ENCODE measurements at regions not wholly inside any gene's neighbourhood (a gene's known extent, or its start where the extent isn't known, plus 50 kb on each side); places are given as distances from the start of the nearest gene placed in this dataset.

DNA sequence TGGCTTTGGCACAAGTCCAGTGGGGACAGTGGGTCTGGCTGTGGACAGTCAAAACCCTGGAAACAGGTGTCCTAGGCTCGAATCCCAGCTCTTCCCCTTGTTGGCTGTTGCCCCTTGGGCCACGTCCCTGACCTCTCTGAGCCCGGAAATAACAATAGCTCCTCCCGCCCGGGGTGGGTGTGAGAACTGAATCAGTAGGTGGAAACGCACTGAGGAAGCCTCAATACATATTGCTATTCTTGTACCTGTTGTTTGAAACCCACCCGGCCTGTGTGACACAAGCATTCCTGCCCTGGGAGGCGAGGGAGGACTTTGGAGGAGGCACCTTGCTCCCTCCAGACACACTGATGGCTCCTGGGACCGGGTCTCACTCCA lies 134.1 kb downstream of the OLFM1 start:
- no peak for DNase-seq

DNA sequence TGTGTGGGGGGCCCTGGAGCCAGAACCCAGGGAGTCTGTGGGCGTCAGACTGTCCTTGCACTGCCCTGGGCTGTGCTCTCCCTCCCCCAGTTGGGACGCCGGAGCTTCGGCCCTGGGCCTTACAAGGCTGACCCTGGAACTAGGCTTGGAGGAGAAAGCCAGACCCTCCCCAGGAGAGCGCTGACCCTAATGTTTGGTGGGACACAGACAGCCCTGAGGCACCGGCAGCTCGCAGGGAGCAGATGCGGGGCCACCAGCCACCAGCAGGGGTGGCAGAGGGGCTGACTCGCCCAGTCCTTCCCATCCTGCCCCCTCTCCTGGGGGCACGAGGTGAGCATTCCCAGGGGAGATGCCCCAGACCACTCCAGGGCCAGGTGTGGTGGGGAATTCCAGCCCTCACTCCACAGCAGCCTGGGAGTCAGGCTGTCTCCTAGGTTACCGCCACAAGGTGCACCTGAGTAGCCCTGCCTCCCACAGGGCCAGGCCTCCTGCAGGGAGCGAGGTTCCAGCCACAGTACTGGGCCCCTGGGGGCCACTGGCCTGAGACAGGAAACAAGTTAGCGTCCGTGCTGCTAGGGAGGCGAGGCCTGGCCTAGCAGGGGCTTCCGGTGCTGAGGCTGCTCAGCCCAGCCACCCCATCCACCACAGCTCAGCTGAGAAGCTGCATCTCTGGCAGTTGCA lies 134.6 kb downstream of the OLFM1 start:
- DNase-seq, result no peak

DNA sequence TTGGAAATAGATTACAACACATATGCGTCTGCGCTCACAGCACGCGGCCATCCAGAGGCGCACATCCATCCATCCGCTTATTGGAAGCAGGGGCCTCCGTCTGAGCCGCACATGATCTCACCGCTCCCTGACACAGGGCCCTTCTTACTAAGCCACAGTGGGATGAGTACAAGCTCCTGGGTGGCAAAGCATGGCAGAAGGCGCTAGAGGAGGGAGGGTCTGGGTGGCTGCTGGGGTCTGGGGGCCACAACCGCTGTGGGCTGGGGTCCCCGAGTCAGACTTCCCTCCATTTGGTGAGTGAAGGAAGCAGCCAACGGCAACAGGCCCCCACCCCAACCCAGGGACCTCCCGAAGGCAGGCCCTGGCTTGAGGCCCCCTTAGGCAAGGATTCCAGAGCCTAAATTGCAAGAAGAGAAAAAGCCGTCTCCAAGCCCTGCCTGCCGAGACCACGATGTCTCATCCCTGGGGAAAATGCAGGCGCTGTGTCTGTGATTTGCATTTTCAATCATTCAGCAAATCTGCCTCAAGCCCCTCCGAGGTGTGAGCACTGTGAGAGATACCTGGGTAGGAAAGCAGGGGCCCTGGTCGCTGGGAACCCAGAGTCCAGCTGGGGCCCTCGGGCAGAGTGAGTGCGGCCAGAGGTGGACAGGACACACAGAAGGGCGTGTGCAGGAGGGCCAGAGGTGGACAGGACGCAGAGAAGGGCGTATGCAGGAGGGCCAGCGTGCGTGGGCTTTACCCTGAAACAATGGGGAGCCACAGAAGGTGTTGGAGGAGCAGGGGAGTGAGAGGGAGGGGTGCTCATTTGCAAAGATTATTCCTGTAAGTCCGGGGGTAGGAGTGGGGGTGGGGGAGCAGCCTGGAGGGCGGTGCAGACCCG lies 135.7 kb downstream of the OLFM1 start:
- DNase-seq, result no peak

DNA sequence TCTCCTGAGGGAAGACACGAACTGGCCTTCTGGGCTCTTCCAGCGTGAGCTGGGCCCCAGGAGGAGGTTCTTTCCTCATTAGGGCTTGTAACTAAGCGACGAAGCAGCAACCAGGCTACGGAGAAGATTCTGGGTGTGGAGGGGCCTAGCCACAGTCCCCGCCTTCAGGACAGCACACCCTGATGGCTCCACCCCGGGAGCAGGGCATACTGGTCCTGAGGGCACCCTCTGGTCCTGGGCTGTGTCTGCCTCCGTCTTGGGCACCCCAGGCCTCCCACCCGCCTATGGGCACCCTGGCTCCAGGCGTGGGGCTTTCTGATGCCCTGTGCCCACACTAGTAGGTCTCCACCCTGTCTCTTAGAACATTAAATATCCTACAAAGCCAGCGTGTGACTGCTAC lies 136.4 kb downstream of the OLFM1 start:
- DNase-seq, result no peak

DNA sequence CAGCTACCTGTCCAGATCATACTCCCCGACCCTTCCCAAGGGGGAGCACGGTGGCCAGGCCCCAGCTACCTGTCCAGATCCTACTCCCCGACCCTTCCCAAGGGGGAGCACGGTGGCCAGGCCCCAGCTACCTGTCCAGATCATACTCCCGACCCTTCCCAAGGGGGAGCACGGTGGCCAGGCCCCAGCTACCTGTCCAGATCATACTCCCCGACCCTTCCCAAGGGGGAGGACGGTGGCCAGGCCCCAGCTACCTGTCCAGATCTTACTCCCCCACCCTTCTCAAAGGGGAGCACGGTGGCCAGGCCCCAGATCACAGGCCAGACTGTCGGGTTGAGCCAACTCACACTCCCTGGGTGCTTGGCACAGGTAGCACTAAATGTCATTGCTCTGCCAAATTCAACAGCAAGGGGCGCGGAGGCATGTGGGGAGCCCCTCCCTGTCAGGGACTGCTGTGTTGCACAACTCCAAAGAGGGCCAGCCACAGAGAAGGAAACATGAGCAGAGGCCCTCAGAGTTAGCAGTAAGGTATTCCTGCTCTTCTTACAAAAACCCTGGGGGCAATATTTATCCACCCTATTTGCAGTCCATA lies 136.9 kb downstream of the OLFM1 start:
- no peak for DNase-seq

DNA sequence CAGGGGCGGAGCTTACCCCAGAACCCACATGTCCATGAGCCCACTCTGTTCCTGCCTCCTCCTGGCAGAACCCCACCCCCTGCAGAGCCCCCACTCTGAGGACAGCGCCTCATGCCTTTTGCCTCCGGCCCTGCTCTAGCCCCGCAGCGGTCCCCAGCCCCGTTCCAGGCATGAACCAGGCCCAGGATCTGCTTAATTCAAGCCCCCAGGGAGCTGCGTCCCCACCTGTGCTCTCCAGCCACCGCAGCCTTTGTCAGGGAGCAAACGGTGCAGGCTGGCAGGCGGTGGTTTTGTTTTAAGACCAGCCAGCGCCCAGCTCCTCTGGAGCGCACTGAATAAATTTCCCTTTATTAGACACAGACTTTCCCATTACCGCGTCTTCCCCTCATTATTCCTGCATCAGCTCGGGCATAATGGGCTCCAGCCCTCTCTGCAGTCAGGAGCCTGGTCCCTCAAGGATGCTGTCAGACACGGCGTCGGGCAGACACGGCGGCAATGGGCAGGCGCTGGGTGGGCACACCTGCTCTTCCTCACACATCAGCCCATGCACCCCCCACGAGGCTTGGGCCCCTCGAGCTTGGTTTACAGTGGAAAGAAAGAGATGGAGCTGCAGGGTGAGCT lies 137.6 kb downstream of the OLFM1 start:
- no peak for DNase-seq

DNA sequence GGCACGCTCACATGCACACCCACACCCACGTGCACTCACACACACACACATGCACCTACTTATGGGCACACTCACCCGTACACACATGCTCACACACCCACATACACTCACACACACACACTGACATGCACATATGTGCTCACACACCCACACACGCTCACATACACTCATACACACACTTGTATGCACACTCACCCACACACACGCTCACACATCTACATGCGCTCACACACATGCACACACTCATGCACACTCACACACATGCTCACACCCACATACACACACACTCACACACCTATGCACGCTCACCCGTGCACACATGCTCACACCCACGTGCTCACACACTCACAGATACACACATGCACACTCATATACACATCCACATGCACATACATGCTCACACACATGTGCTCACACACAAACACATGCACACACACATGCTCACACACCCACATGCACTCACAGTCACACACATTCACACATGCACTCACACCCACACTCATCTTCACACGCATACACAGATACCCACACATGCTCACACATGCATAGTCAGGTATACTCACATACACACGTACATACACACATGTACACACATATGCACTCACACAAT lies 138.3 kb downstream of the OLFM1 start:
- DNase-seq, result no peak

DNA sequence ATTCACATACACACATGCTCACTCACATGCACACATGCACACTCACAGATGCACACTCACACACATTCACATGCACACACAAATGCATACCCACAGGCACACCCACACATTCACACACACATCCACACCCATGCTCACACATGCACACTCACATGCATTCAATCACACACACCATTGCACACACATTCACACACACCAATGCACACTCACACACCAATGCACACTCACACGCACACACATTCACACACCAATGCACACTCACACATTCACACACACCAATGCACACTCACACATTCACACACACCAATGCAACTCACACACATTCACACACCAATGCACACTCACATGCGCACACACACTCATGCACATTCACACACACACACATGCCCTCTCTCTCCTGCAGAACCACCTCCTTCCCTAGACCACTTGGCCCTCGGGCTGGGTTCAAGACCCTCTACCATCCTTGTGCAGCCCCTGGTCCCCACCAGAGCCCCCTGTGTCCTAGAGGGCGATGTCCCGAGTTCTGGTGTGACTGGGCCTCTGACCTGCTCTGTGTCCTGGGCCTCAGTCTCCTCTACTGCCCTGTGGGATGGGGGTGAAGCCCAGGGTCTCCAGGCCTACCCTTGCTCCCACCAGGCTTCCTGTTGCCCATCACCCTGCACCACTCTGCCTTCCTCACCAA lies 139.0 kb downstream of the OLFM1 start:
- DNase-seq, result no peak

DNA sequence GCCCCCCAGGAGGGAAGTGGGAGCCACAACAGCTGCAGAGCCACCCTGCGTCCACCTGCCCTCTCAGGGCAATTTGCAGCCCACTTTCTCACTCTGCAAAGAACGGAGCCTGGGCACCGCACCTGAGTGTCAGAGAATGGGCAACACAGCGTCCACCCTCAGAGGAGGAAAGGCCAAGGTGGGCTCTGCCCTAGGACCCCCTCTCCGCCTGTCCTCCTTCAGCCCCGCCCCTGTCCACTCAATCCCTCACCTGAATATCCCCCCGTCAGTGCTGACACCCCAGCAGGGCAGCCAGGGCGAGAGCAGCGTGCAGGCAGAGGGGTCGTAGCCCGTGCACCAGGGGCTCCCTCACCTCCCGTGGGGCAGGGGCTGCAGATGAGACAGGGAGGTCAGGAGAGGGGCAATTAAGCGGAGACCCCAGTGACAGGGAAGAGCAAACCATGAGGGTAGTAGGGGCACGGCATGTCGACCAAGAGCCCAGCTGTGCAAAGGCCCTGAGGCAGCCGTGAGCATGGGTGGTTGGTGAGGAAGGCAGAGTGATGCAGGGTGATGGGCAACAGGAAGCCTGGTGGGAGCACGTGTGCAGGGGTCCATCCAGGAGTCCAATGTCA lies 140.3 kb downstream of the OLFM1 start:
- no peak for DNase-seq

DNA sequence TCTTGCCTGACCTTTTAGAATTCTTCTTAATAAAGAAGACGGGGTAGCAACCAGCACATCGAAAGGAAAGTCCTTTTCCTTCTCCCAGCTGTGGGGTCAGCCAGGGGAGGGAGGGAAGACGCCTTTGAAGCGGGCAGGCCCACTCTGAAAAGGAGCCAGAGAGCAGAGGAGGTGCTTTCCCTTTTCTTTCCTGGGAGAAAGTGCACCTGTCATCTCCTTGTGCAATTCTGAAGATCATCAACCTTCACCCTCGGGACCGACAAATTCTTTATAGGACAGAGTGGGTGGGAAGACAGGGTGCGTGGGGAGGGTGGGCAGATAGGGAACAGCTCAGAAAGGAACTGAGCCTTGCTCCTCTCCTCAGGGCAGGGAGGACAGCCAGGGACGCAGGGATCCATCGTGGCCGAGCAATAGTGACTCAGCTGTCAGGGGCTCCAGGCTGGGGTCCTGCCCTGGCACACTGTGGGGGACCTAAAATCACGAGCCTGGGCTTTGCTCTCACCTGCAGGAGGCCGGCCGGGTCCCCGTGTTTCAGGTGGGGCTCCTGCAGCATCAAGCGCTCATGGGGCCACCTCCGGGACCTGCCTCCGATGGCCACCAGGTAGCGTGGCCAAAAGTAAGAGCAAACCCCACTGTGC lies 141.0 kb downstream of the OLFM1 start:
- DNase-seq, result no peak

DNA sequence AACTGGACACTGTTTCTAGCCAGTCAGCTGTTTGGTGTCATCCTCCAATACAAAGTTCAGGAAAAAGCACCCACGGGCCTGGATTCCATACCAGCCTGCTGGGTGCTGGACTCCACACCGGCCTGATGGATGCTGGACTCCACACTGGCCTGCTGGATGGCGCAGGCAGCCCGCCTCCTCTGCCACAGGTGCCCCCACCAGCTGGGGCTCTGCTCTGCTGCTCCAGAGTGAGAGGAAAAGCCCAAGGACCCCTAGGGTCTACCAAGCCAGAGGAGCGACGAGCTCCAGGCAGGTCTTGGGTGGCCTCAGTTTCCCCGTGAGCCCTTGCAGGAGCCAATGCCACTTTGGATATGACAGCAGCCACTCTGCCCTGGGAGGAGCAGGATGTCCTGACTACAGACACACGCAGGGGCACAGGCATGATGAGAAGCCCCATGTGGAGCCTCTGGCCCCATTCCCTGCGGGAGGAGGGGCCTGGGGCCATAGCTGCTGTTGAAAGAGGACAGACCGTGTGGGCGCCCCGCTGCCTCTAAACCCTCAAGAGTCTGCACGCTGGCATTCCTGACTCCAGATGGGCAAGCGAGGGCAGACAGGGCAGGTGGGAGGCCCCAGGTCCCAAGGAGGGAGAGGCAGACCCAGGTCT lies 141.6 kb downstream of the OLFM1 start:
- no peak for DNase-seq

DNA sequence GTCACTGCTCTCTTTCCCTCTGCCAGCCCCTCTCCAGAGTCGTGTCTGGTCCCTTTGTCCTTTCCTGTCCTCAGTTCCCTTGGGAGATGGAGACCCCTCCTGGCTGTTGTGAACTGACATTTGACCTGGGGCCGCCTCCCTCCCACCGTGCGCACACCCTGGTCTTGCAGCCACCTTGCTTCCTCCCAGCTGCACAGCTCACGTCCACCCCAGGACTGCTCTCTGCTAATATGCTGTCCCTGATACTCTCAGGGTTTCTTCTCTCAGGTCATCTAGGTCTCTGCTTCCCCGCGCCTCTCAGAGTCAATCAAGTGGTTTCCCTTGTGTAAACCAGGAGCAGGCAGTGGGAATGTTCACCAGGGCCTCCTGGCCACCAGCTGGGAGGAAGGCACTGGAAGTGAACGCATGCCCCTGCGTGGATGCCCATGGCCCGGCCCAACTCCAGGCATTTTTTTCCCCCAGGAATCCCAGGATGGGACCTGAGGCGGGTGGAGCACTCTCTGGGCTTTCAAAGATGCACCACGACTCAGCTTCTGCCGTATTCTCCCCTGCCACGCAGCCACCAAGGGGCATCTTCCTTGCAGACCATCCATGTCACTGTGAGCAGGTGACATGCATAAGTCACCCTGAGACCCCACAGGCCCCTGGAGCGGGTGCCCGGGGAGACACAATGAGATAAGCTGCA lies 142.4 kb downstream of the OLFM1 start:
- DNase-seq, result no peak

DNA sequence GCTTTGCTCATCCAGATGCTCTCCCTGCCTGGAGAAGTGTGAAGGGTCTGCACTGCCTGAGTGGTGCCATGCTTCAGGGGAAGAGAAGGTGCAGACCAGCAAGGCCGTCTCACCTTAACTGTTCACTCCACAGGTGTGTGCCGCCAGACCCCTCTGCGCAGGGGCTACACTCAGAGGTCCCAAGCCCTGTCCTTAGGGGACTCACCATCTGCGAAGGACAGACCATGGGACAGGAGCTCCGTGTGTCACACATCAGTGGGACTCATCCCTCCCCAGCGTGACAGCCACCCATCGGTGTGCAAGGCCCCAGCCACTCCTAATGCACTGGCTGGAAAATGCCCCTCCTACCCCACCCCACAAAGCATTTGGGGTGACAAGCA lies 142.9 kb downstream of the OLFM1 start:
- DNase-seq, result no peak

DNA sequence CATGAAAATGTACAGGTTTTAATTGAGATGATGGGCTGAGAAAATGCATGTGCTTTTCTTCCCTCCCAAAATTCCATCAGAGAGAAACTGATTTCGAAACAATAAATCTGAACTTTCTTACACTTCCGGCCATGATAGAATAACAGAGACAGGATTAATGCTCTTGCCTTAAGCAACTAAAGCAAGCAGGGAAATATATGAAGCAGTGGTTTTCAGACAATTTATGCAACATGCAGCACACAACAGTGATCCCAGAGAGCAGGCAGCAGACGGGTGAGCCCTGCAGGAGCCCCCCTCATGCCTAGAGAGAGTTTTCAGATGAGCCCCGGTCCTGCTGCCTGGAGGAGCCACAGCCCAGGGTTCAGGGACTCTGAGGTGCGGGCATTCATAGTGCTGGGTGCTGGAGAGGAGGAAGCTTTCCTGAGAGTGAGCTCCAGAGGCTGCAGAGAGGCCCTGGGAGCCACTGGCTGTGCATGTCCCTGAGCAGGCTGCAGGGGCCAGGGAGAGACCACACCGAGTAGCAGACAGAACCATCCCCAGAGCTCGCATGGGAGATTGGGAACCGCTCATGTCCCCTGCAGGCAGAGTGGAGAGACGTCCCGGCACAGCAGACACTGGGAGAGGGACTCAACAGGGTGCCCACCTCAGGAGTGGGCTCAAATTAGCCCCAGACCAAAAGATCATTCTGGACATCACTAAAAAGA lies 143.5 kb downstream of the OLFM1 start:
- no peak for DNase-seq

DNA sequence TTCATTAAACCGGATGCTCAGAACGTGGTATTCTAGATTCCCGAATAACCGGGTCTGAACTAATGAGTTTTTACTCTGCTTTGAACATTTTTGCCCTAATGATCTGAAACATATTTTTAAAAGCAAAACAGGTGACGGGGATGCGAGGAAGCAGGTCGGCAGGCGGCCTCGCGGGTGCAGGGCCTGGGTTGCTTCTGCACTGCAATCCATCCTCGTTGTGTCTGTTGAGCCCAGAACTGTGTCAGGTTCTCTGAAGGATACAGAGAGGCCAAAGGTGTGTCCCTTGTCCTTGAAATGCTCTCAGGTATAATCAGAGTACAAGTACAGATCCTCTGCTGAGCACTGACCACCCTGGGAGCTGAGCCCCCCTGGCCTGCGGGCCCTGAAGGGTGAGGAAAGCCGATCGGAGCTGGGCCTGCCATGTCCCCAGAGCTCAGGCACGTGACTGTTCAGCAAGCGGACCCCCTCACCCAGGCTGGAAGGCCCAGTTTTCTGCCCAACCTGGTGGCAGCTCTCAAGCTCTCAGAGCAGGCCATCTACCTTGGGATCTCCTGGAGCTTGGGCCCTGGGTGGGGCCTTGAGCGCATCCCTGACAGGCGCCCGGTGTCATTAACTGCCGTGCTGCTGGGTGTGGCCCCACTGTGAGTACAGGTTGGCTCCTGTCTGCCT lies 151.8 kb downstream of the OLFM1 start:
- no peak for DNase-seq

DNA sequence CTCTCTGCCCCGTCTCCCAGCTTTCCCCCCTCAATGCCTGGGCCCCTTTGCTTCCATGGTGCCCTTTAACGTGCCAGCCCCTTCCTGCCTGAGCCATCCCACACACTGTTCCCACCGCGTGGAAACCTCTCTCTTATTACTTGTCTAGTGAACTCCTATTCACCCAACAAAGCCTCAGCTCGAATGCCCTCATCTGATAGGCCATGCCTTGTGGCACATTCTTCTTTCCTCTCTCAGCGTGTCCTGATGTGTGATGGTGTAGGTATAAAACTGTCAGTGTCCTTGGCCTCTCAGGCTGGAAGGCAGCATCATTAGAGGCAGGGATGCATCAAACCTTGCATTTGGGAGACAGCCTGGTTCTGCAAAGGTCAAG lies 152.3 kb downstream of the OLFM1 start:
- no peak for DNase-seq

DNA sequence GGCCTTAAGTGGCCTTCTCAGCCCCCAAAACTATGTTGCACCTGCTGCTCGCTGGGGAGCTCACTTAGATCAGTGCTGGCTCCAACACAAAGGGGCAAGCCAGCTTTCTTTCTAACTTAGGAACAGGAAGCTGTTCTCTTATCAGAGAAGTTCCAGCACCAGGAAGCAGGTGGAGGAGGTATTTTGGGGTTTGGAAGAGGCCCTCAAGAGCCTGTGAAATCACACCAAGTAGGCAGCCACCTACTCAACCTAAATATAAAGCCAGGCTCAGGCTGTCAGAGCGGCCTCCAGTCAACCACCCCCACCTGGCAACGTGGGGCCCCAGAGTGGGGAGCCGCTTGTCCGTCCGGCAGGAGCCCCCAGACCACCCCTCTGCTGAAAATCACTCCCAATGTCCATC lies 152.8 kb downstream of the OLFM1 start:
- DNase-seq, result no peak

DNA sequence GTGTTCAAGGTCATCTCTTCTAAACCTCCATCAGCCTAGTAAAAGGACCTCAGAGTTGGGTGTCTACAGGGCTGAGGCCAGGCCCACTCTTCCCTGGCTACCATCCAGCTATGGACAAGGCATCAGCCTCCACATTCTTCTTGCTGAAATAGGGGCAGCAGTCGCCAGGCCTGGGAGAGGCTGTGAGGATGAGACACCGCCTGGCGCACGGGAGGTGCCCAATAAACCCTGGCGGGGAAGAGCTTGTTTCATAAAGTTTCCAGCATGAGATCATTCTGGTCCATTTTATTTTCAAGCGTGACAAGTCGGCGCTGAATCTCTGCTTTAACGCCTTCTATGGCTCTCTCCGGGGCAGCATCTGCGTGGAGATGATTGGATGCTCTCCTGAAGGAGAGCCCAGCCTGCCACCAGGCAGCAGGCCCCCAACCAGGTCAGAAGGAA lies 153.4 kb downstream of the OLFM1 start:
- no peak for DNase-seq

DNA sequence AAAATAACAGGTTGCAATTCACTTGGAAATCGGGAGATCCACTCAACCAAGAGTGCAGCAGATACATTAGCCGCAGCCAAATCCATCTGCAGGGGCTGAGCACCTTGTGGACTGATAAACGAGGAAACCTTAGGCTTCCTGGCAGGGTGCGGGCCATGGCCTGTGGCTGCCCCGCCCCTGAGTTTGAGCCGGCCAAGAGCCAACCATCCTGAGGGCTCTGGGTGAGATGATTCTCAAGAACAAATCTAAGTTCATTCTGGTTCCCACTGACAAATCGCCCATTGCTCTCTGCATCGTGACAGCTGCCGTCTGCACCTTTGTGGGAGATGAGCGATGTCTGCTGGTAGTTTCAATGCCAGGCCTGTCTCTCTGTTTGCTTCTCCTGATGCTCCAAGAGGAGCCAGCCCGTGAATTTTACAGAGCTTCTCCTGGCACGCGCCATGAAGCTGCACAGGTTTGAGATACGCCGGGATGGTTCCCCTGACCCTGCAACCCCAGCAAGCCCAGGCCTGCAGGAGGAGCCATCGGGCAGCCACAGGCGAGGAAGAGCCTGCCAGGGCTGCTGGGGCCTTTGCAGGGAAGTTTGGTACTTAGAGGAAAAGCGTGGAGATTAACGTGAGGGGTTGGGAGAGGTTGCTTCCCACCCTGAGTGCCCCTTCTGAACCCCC lies 154.0 kb downstream of the OLFM1 start:
- no peak for DNase-seq
